ENCODE measurements at regions not wholly inside any gene's neighbourhood (a gene's known extent, or its start where the extent isn't known, plus 50 kb on each side); places are given as distances from the start of the nearest gene placed in this dataset.

DNA sequence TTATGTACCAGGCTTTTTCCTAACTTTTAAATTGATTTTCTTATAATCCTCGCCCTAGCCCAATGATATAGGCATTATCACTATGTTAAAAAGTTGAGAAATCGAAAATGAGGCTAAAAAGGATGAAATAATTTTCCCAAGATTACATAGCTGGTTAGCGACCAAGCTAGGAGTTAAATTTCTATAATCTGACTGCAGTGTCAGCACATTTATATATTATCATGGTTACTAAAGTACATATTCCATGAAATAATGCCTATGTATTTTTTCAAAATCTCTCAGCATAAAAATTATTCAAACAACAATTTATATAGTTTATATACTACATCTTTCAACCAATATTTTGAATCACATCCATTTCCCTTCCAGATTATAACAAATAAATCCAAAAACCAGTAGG is 317.3 kb upstream of the TFPI start:
- TF ChIP-seq EZH2 (IDR thresholded peaks at IDR 0.05) (no peak), POLR2AphosphoS5 (IDR thresholded peaks at IDR 0.05; ENCODE audit: borderline replicate concordance, low read depth, low read length) (no peak)
